ENCODE measurements at regions not wholly inside any gene's neighbourhood (a gene's known extent, or its start where the extent isn't known, plus 50 kb on each side); places are given as distances from the start of the nearest gene placed in this dataset.

DNA sequence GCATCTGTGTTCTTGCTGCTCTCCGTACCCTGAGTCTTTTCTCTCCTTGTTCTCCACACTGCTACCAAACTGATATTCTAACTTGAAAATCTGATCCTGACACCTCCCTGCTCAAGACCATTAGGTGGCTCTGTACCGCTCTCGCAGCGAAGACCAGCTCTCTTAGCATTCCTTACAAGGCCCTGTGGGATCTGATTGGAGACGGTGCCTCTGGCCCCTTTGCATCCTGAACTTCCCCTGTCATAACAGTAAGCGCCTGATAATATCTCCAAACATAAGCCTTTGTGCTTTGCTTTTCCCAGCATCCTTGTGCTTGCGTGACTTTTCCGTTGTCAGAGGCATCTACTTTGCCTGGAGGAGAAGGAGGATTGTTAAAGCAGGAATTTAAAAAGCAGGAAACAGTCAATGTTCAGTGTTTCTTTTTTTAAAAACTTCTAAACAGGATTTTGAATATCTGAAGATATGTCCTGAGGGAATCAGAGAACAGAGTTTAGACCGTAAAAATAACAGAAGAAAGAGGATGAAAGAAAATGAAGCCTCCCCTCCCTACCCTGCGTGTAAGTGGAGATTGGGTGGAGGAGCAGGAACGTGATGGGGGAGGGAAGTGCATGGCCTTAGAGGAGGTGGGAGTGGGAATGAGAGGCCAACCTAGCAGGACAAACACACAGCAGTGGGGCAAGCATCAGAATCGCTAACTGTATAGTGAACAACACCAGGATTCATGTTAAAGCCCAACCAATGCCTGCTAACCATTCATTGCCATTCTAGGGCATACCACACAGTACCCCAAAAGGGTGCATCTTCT, 89.2 kb upstream of the STMND1 start:
- H3K79me2 ChIP-seq (ENCODE audit: insufficient read depth, low read length), result no peaks in the 10 kb centered on the region

GRCh38 chr6:17011985-17012384, 89.9 kb upstream of the STMND1 start:
- no peaks in the 10 kb centered on the region for H3K36me3 ChIP-seq (ENCODE audit: insufficient read depth, low read length)
- H3K79me2 ChIP-seq (ENCODE audit: insufficient read depth, low read length), result no peaks in the 10 kb centered on the region
- no peaks in the 10 kb centered on the region for H4K20me1 ChIP-seq (ENCODE audit: insufficient read depth, low read length, poor library complexity, severe bottlenecking)
- H3K4me1 ChIP-seq (ENCODE audit: insufficient read depth, low read length, poor library complexity, severe bottlenecking), result no peaks in the 10 kb centered on the region
- H3K4me2 ChIP-seq (ENCODE audit: low read depth, low read length, poor library complexity, severe bottlenecking), result no peak overlapping the region
- no peak overlapping the region for H3K9ac ChIP-seq (ENCODE audit: low read depth, low read length, poor library complexity, severe bottlenecking)
- no peaks in the 10 kb centered on the region for H3K9me3 ChIP-seq (ENCODE audit: insufficient read depth, low read depth, low read length)
- no peaks in the 10 kb centered on the region for H3K27me3 ChIP-seq (ENCODE audit: insufficient read depth, low read length, poor library complexity, severe bottlenecking)
- H3K9me2 ChIP-seq (replicated peaks; ENCODE audit: low read depth, low read length), result no peaks in the 10 kb centered on the region
- H3F3A ChIP-seq (ENCODE audit: low read depth), result peaks cover 4% of the 10 kb centered on the region; the same call in 1 of the 2 replicates
- no peak overlapping the region for H2AFZ ChIP-seq (ENCODE audit: low read length)
- TF ChIP-seq CTCF (conservative IDR thresholded peaks at IDR 0.05; ENCODE audit: low read length) (no peak), EZH2phosphoT487 (IDR thresholded peaks at IDR 0.05; ENCODE audit: borderline replicate concordance) (no peak)
- H3K4me3 ChIP-seq (ENCODE audit: low read length, poor library complexity, severe bottlenecking), result no peak overlapping the region

More for the DNA sequence above, 89.2 kb upstream of the STMND1 start:
- Histone ChIP-seq H3K27me3 (ENCODE audit: insufficient read depth, low read length, poor library complexity, severe bottlenecking) (no peaks in the 10 kb centered on the region), H3K9me3 (ENCODE audit: insufficient read depth, low read depth, low read length) (no peaks in the 10 kb centered on the region), H3K9ac (ENCODE audit: low read depth, low read length, poor library complexity, severe bottlenecking) (no peak overlapping the region), H3K4me2 (ENCODE audit: low read depth, low read length, poor library complexity, severe bottlenecking) (no peak overlapping the region), H3K9me2 (replicated peaks; ENCODE audit: low read depth, low read length) (no peaks in the 10 kb centered on the region), H3K36me3 (ENCODE audit: insufficient read depth, low read length) (no peaks in the 10 kb centered on the region), H3K4me3 (ENCODE audit: low read length, poor library complexity, severe bottlenecking) (no peak overlapping the region), H3F3A (ENCODE audit: low read depth) (peaks cover 2% of the 10 kb centered on the region; the same call in 1 of the 2 replicates), H4K20me1 (ENCODE audit: insufficient read depth, low read length, poor library complexity, severe bottlenecking) (no peaks in the 10 kb centered on the region), H2AFZ (ENCODE audit: low read length) (no peak overlapping the region), H3K4me1 (ENCODE audit: insufficient read depth, low read length, poor library complexity, severe bottlenecking) (no peaks in the 10 kb centered on the region)
- TF ChIP-seq CTCF (conservative IDR thresholded peaks at IDR 0.05; ENCODE audit: low read length) (no peak), EZH2phosphoT487 (IDR thresholded peaks at IDR 0.05; ENCODE audit: borderline replicate concordance) (no peak)

- no peaks in the 10 kb centered on the region for H4K20me1 ChIP-seq (ENCODE audit: insufficient read depth, low read length, poor library complexity, severe bottlenecking)
- no peaks in the 10 kb centered on the region for H3K79me2 ChIP-seq (ENCODE audit: insufficient read depth, low read length)
- H3K36me3 ChIP-seq (ENCODE audit: insufficient read depth, low read length), result no peaks in the 10 kb centered on the region
- TF ChIP-seq CTCF (conservative IDR thresholded peaks at IDR 0.05; ENCODE audit: low read length) (no peak), EZH2phosphoT487 (IDR thresholded peaks at IDR 0.05; ENCODE audit: borderline replicate concordance) (no peak)
- peaks cover 4% of the 10 kb centered on the region; the same call in 1 of the 2 replicates for H3K9me3 ChIP-seq (ENCODE audit: insufficient read depth, low read depth, low read length)
- no peak overlapping the region for H2AFZ ChIP-seq (ENCODE audit: low read length)
- no peaks in the 10 kb centered on the region for H3K27me3 ChIP-seq (ENCODE audit: insufficient read depth, low read length, poor library complexity, severe bottlenecking)
- no peaks in the 10 kb centered on the region for H3K4me1 ChIP-seq (ENCODE audit: insufficient read depth, low read length, poor library complexity, severe bottlenecking)
- H3F3A ChIP-seq (ENCODE audit: low read depth), result peaks cover 4% of the 10 kb centered on the region; the same call in 1 of the 2 replicates
- H3K4me3 ChIP-seq (ENCODE audit: low read length, poor library complexity, severe bottlenecking), result no peak overlapping the region
- no peak overlapping the region for H3K4me2 ChIP-seq (ENCODE audit: low read depth, low read length, poor library complexity, severe bottlenecking)
- H3K9ac ChIP-seq (ENCODE audit: low read depth, low read length, poor library complexity, severe bottlenecking), result no peak overlapping the region
- no peaks in the 10 kb centered on the region for H3K9me2 ChIP-seq (replicated peaks; ENCODE audit: low read depth, low read length)
These were observed 94.1 kb upstream of the STMND1 start for GRCh38 chr6:17007749-17008148.
